Hippocampal formation (tissue), 2 donors: ENCODE measurements at regions not wholly inside any gene's neighbourhood (a gene's known extent, or its start where the extent isn't known, plus 50 kb on each side); places are given as distances from the start of the nearest gene placed in this dataset.
A peak's percentile ranks its signal among the peaks of the same experiment; 100 is the strongest.

Experiments
- DNase-seq, 2 donors: peaks; one replicate each; lab custom pipeline; 2025; lab: John Stamatoyannopoulos, UW

DNA sequence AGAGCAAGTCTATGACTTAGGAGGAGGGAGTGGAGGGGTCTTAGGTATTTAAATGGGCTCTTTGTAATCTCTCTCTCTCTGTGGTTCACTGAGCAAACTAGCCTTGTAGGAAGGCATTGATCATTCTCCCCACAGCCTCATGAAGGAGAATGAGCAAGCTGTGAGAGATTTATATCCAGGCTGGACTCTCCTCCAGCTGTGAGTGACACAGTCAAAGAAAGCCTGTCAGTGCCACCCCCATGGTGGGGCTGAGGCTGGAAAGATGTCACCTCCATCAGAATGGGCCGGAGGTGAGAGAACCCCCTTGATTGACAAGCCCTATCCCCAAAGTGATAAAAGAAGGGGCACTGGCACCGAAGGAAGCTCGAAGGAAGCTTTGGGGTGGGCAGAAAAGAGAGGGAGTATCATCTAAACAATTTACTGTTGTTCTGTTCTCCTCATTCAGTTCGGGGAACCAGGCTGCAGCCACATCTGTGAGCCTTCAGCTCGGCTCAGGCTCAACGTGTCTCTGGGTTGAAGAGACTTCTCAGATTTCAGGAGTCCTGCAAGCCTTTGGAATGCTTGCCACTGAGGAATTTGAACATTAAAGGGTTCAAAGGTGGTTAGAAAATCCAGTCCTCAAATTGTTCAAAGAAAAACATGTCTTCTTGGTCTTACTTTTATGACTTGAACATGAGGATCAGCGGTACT is 538.2 kb upstream of the ZNF462 start:
- peak in 1 of 2 donors; percentile 32 for DNase-seq

GRCh38 chr9:106326493-106326892 is 536.5 kb upstream of the ZNF462 start:
- no peak for DNase-seq

- no peak for DNase-seq
These were observed 529.5 kb upstream of the ZNF462 start for GRCh38 chr9:106333481-106333880.

DNA sequence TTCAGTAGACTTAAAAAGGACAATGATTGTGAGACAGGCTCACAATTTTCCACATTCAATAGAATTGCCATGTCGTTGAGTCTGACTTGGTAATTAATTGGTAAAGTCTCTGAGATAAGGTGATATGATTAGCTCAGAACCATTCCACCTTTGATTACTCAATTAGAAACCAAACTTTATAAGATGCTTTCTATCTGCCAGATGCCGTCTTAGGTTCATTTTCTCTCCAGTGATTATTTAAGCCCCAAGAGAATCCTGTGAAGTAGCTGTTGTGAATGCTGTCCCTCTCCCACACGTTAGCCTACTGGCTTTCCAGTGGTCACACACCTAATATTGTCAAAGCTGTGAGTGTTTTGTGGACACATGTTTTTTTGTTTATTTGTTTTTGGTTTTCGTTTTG is 528.9 kb upstream of the ZNF462 start:
- DNase-seq, result no peak

DNA sequence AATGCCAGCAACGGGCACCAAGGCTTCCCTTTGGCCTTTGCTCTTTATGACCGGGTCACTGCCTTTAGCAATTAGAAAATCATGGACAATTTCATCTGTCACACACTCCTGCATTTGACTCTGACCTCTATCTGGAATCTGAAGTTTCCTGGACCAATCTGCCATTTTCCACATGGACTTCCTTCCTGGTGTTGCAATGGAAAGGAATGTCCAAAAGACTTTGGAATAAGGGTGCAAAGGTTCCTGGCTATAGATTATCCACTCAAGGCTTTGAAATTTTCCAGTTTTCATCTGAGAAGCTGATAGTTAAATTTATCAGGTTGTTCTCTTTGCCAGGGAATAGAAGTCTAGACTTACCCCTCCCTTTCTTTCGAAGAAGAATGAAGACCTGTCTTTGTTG is 523.1 kb upstream of the ZNF462 start:
- no peak for DNase-seq

- no peak for DNase-seq
These were observed 512.2 kb upstream of the ZNF462 start for GRCh38 chr9:106350777-106351176.

GRCh38 chr9:106356924-106357323 is 506.0 kb upstream of the ZNF462 start:
- no peak for DNase-seq

DNA sequence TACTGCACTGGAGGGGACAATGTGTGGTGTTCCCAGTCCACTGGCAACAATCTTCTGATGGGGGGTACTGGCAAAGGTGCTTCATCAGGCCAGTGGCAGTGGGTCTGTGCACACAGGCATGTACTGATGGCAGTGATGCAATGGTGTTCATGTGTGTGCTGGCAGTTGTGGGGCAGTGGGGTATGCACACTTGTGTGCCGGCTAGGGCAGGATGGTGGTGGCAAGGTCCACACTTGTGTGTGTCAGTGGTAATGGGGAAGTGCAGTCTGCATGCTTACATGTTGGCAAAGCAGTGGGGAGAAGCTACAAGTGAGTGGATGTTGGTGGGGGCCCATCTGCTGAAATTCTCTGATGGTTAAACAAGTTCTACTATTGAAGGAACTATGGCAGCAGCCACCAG is 504.6 kb upstream of the ZNF462 start:
- DNase-seq, result no peak

DNA sequence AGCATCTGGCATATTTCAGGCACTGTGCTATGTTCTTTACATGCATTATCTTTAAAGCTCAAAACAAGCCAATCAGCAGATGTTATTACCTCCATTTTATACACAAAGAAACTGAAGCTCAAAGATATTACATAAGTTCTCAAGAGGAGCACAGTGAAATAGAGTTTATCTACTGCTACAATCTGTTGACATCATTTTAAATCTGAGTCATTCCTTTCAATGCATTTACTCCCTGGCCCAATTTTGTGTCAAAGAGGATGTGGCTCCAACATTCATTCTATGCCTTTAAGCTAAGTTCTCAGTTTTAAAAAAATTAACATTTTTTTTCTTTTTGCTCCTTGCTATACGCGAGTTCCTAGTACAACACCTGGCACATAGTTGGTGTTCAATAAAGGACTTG is 486.3 kb upstream of the ZNF462 start:
- no peak for DNase-seq

- no peak for DNase-seq
These were observed 479.9 kb upstream of the ZNF462 start for GRCh38 chr9:106383072-106383471.

- no peak for DNase-seq
These were observed 475.0 kb upstream of the ZNF462 start for GRCh38 chr9:106387965-106388364.

- DNase-seq, result no peak
These were observed 469.7 kb upstream of the ZNF462 start for GRCh38 chr9:106393226-106393625.

GRCh38 chr9:106400170-106400569 is 462.8 kb upstream of the ZNF462 start:
- DNase-seq, result no peak

DNA sequence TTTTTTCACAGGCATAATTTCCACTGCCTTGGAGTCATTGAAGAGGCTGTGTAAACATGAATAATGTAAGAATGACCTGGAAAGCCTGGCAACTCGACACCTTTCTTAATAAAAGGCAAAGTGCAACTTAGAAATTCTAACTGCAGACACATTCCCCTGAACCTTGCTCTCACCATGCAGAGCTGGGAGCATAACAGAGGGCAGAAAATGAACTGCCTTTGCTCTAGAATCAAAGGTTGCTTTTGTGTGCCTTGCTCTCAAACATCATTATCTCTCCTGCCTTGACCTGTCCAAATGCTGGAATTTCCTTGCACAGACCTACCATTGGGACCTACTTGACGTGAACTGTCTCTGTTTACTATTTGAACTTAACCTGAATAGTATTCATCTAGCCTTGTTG is 462.0 kb upstream of the ZNF462 start:
- no peak for DNase-seq

- no peak for DNase-seq
These were observed 459.9 kb upstream of the ZNF462 start for GRCh38 chr9:106403081-106403480.

GRCh38 chr9:106404137-106404536 is 458.8 kb upstream of the ZNF462 start:
- no peak for DNase-seq

- DNase-seq, result no peak
These were observed 457.0 kb upstream of the ZNF462 start for GRCh38 chr9:106405871-106406435.

DNA sequence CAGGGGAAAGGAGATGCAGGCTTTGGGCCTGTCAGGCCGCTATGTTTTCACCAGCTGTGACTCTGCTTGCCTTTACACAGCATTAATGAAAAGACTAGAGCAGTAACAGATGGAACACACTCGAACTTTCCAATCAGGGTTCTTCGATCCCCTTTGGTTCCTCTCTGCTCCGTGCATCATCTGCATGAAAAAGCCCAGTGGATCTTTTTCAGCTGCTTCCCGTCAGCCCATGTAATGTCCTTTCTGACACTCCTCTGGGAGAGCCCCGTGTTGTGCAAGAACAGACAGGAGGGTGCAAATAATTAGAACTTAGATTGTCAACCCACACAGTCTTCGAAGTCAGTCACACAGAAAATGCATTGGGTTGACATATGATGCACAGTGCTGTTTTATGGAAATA is 448.9 kb upstream of the ZNF462 start:
- DNase-seq, result no peak

GRCh38 chr9:106417685-106418084 is 445.3 kb upstream of the ZNF462 start:
- DNase-seq, result no peak

- DNase-seq, result no peak
These were observed 443.1 kb upstream of the ZNF462 start for GRCh38 chr9:106419829-106420228.

DNA sequence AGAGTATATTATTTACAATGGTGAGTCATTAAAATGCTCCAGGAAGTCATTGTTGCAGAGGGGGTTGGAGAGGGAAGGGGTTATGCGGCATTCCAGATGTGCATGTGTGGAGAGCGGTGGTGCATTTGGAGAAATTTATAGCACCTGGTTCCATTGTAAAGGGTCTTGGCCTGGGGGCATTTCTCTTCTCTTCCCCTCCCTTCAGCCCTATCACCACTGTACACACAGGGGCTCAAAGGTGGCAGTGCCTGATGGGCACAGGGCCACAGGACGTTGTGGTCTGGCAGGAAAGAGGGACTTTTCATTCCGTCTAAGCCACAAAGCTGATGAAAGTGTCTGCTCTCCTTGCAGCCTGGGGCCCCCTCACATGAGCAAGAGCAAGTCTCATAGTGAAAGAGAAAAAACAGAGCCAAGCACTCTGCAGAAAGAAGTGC is 442.4 kb upstream of the ZNF462 start:
- DNase-seq, result no peak

GRCh38 chr9:106421772-106422171 is 441.2 kb upstream of the ZNF462 start:
- DNase-seq, result no peak

DNA sequence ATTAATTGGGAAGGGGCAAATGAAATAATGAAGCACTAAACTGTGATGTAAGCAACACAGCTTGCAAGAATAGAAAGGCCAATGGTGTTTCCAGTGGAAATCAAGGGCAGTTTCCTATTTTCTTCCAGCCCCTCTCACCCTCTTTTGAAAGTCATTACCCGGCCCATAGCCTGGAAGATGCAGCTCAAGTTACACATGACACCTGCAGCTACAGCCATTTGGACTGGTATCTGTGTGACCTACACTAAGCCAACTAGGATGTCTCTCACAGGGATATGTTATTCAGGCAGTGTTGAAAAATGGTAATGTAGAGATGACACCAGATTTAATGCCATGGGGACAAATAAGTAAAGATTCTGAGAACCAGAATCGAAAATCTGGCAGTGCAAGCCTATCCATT is 439.4 kb upstream of the ZNF462 start:
- DNase-seq, result no peak

- no peak for DNase-seq
These were observed 430.3 kb upstream of the ZNF462 start for GRCh38 chr9:106432631-106433030.
